Left lobe of liver (tissue), 2 donors: ENCODE measurements at regions not wholly inside any gene's neighbourhood (a gene's known extent, or its start where the extent isn't known, plus 50 kb on each side); places are given as distances from the start of the nearest gene placed in this dataset.
"Not testable (repeated sequence)": the region's sequence is repeated elsewhere in the genome, so short reads cannot be mapped to it uniquely, and the experiment has no call there.

ENCODE experiments used
- ATAC-seq: fragments of 200-7000 bp; cut with Tn5 transposase; one replicate; pipeline ENCODE4 v1.9.1; 2020; ENCODE audit warnings: mild to moderate bottlenecking, moderate library complexity
- DNase-seq: peaks from one replicate; pipeline ENCODE4 v3.0.0-alpha.2; 2020; ENCODE audit warnings: low spot score
- donor health status: DM: no; HTN: no; CAD: no; lungs with moderate emphysema.
- donor health status: DM: no; HTN: yes; CAD: no.

- ATAC-seq = no peak
- DNase-seq = no peak
Measured at GRCh38 chrX:18102006-18102405, 118.7 kb downstream of the BEND2 start.

DNA sequence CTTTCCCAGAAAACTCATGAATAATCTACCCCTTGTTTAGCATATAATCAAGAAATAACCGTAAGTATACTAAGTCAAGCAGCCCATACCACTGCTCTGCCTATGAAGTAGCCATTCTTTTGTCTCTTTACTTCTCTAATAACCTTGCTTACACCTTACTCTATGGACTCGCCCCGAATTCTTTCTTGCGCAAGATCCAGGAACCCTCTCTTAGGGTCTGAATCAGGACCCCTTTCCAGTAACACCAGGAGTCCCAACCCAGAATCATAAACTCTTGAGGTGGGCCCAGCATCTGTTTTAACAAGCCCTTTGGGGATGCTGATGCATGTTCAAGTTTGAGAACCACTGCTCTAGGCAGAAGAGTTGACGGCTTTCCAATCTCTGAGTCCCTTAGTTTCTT lies 119.6 kb downstream of the BEND2 start:
- no peak for ATAC-seq
- DNase-seq = no peak

- DNase-seq (no peak), ATAC-seq (no peak)
Measured at GRCh38 chrX:18099745-18100144, 120.9 kb downstream of the BEND2 start.

- ATAC-seq = peak; percentile 39
- no peak for DNase-seq
Measured at GRCh38 chrX:18098763-18099162, 121.9 kb downstream of the BEND2 start.

- DNase-seq (no peak), ATAC-seq (no peak)
Measured at GRCh38 chrX:18076434-18076833, 144.3 kb downstream of the BEND2 start.

- no peak for DNase-seq
- ATAC-seq = no peak
Measured at GRCh38 chrX:18075603-18076002, 145.1 kb downstream of the BEND2 start.

DNA sequence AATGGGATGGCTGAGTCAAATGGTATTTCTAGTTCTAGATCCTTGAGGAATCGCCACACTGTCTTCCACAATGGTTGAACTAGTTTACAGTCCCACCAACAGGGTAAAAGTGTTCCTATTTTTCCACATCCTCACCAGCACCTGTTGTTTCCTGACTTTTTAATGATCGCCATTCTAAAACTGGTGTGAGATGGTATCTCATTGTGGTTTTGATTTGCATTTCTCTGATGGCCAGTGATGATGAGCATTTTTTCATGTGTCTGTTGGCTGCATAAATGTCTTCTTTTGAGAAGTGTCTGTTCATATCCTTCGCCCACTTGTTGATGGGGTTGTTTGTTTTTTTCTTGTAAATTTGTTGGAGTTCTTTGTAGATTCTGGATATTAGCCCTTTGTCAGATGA lies 152.6 kb downstream of the BEND2 start:
- not testable (repeated sequence) for ATAC-seq, DNase-seq

DNA sequence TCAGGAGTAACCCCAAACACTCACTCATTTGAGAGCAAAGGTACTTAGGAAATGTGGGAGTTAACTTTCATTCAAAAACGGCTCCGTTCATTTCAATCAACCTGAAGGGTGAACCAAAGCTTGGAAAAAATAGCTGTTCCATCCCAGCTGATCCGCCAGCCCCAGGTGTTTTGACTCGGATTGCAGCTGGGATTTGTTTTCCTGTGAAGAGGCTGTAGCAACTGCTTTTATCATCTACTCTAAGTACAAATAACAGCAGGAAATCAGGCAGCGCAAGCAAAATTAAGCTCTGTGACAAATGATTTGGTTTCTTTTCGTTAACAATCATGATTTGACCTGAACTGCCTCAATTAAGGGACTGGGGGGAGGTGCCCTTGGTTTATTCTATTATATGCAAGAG lies 154.7 kb downstream of the BEND2 start:
- ATAC-seq = no peak
- no peak for DNase-seq

DNA sequence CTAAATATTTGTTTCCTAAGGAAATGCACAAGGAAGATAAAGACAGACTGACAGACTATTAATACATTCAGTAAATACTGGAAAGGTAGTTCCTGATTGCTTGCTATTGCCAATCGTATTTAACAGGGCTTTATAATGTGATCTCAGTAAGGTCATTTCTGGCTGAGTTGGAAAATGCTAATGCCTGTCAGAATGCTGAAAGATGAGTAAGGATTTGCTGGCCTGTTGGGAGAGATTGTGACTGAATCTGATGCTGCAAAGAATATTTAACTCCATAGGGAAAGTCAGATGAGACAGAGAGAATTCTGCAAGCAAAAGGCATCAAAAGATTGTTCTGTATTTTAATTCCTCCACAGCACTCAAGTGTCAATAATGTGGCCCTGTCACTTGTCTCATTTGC lies 169.0 kb downstream of the BEND2 start:
- DNase-seq = no peak
- ATAC-seq = no peak

DNA sequence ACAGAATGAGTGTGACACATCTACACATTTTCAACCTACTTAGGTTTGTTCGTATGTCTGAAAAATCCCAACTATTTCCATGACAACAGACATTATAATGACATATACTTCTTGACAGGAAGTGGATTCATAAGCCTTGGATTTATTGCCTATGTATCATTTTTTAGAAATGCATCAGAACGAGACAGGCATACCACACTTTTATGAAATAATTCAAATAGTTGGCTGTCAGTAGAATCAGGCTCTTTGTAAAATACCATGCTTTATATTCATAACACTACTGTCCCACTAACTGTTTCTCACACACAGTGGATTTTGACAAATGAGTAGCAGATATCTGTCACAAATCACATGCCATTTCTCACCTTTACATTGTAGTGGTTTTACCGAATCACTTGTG lies 173.2 kb downstream of the BEND2 start:
- no peak for DNase-seq
- ATAC-seq = no peak

DNA sequence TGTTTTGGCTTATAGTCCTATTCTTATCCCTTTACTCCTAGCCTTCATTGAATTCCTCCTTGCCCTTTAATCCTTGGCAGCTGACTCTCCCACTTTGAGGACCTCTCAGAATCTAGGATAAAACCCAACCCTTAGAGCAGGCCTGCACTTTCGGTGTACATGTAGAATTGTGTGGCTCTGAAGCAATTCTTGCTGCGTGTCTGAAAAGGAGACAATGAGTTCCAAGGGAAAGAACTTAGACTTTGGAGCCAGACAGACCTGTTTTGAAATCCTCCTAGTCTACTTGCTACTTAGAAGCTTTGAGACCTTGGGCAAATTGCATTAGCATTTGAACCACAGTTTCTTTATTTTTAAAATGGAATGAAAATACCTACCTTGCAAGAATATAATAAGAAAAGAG lies 175.2 kb downstream of the BEND2 start:
- ATAC-seq (no peak), DNase-seq (no peak)

GRCh38 chrX:18042776-18043175 lies 177.9 kb downstream of the BEND2 start:
- ATAC-seq (no peak), DNase-seq (no peak)

DNA sequence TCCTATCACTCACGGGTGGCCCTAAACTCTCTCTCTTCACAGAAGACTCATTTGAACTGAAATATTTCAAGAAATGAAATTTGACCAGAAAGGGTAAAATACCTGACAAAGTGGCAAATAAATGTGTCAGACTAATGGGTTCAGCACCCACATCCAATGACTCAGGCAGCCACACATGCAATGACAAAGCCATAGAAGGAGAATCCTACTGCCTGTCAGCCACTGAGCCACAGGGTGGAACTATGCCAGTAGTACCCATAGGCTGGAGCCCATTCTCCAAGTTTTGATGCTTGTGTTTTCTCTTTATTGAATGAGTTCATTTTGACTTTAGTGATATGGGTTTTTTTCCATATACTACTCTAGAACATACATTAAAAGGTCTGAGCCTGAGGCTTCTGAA lies 179.0 kb downstream of the BEND2 start:
- no peak for DNase-seq
- no peak for ATAC-seq

GRCh38 chrX:18039023-18039422 lies 177.9 kb upstream of the RAI2 start:
- ATAC-seq = no peak

DNA sequence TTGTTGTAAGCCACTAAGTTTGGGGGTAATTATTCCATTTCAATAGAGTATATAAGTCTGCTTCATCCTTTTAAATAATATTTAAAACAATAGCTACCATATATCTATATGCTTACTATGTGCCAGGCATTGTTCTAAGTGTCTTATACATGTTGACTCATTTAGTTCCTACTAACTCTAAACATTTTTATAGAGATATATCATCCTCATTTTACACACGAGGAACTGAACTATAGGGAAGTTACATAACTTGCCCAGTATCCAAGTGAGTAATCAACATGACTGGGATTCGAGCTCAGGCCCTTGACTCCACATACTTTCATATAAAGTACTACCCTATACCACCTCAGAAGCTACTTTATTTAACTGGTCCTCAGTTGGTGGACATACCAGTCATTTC lies 175.3 kb upstream of the RAI2 start:
- DNase-seq (no peak), ATAC-seq (no peak)

More at GRCh38 chrX:18039023-18039422, 177.9 kb upstream of the RAI2 start:
- no peak for DNase-seq

- ATAC-seq (no peak), DNase-seq (no peak)
Measured at GRCh38 chrX:18034945-18035344, 173.8 kb upstream of the RAI2 start.

- ATAC-seq = no peak
Measured at GRCh38 chrX:18034504-18034903, 173.4 kb upstream of the RAI2 start.

DNA sequence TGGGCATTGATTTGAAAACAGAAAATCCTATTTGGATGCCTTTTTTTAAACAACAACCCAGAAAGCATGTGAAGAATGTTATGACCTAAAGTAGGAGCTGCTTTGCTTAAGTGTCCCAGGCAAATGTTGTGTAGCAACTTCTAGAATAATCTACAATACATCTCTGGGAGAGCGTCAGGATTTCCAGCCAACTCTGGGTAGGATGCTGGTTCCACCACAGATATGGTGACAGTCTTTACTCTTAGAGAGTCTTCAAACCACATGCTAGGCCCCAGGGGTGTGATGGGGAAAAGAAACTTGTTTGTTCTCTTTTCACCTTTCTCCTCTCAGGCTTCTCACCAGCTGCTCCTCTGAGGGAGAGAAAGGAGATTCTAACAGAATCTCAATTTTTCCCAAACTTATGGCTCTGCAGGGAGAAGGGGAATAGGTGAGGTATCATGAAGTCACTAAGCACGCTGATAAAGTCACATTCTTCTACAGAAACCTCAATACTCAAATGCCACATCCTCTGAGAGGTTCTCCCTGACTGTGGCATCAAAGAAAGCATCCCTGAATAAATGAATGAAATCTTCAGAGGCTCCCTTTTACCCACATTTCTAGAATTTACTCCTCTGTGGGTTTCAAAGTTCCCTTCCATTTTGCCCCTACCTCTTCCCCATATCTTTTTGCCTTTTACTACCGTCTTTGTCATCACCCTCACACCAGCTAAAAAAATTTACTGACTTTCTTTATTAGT lies 171.6 kb upstream of the RAI2 start:
- DNase-seq (no peak), ATAC-seq (no peak)

More at GRCh38 chrX:18034504-18034903, 173.4 kb upstream of the RAI2 start:
- no peak for DNase-seq

DNA sequence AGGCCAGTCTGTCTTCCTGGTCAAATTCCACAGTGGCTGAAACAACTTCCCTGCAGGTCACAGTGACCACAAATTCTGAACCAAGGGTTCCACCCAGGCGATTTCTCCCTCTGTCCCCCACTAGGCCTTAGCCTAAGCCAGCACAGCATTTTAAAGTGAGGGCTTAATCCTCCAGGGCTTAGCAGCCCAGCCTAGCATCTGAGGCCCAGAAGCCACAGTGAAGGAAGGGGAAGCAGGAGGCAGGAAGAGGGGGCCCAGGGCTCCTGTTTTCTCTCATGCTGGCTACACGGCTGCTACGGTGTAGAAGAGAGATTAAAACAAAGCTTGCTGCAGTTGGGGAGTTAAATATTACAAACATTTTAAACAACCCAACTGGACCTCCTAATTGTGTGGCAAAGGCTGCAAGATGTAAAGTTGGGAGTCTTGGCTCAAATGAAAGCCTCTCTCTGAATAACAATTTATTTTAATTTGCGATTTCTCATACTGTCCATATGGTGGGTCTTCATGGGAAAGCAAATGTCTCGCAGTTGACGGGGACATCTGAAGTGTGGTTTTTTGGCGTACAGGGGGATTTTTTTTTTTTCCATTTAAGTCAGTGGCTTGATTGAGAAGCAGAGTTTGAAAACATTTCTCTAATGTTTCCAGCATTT lies 170.8 kb upstream of the RAI2 start:
- no peak for DNase-seq
- ATAC-seq = no peak

DNA sequence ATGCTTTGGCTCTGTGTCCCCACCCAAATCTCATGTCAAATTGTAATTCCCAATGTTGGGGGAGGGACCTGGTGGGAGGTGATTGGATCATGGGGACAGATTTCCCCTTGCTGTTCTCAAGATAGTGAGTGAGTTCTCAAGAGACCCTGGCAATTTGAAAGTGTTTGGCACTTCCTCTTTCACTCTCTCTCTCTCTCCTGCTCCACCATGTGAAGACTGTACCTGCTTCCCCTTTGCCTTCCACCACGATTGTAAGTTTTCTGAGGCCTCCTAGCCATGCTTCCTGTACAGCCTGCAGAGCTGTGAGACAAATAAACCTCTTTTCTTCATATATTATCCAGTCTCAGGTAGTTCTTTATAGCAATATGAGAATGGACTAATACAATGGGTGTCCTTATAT lies 169.6 kb upstream of the RAI2 start:
- not testable (repeated sequence) for DNase-seq, ATAC-seq

DNA sequence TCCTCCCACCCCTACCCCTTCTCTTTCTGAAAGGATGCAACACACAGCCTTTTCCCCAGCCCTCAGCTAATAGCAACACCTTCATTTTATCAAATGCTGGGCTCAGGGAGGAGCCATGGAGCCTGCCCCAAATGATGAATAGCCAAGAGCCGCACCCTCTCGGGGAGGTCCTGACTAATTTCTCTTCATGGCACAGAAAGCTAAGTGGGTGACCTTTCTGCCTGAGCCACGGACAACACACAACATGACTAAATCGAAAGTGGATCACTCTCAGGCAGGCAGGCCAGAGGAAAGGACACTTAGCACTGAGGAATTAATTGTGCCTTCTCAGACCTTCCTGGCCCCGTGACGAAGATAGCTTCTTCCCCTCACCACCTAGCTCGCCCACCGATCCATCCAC lies 165.1 kb upstream of the RAI2 start:
- no peak for ATAC-seq
- DNase-seq = no peak

- ATAC-seq = no peak
- no peak for DNase-seq
Measured at GRCh38 chrX:18017411-18017810, 156.3 kb upstream of the RAI2 start.

DNA sequence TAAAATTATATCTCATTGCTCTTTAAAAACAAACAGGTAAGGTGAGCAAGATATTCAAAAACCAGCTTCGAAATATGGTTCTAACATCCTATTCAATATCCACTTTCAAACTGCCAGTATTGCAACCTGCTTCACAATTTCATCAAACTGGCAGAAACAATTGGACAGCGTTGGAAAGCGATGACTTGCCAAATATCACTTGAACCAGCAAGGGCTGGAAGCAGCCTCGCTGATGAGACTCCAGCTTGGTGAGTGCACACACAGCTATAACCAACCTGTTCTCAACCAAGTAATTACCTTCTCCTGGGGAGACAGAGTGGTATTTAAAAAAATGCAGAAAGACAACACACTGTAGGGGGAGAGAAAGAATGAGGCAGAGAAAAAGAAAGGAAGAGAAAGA lies 155.8 kb upstream of the RAI2 start:
- ATAC-seq (no peak), DNase-seq (no peak)
